Ishikawa (cell line): ENCODE measurements at regions not wholly inside any gene's neighbourhood (a gene's known extent, or its start where the extent isn't known, plus 50 kb on each side); places are given as distances from the start of the nearest gene placed in this dataset.

Source experiments
- CEBPB ChIP-seq: IDR thresholded peaks from 2 replicates; pipeline ENCODE4 v1.6.1; 2012
- CREB1 ChIP-seq: IDR thresholded peaks from 2 replicates; pipeline ENCODE4 v1.6.1; 2012; ENCODE audit warnings: low read depth
- EGR1 ChIP-seq: IDR thresholded peaks from 2 replicates; pipeline ENCODE4 v1.6.1; 2012
- EP300 ChIP-seq: IDR thresholded peaks from 2 replicates; pipeline ENCODE4 v1.6.1; 2012; ENCODE audit warnings: borderline replicate concordance
- FOXM1 ChIP-seq: IDR thresholded peaks from 2 replicates; pipeline ENCODE4 v1.6.1; 2012; ENCODE audit warnings: low read depth, borderline replicate concordance
- NFIC ChIP-seq: IDR thresholded peaks from 2 replicates; pipeline ENCODE4 v1.6.1; 2012
- RAD21 ChIP-seq: IDR thresholded peaks from 2 replicates; pipeline ENCODE4 v1.6.1; 2012; ENCODE audit warnings: low read depth
- REST ChIP-seq: IDR thresholded peaks from 2 replicates; pipeline ENCODE4 v1.6.1; 2012; ENCODE audit warnings: low read depth, mild to moderate bottlenecking
- TAF1 ChIP-seq: IDR thresholded peaks from 2 replicates; pipeline ENCODE4 v1.6.1; 2012; ENCODE audit warnings: low read depth, mild to moderate bottlenecking
- TCF12 ChIP-seq: IDR thresholded peaks from 2 replicates; pipeline ENCODE4 v1.6.1; 2012; ENCODE audit warnings: low read depth
- TEAD4 ChIP-seq: IDR thresholded peaks from 2 replicates; pipeline ENCODE4 v1.6.1; 2012
- YY1 ChIP-seq: IDR thresholded peaks from 2 replicates; pipeline ENCODE4 v1.6.1; 2012; ENCODE audit warnings: low read depth
- ZBTB7A ChIP-seq: IDR thresholded peaks from 2 replicates; pipeline ENCODE4 v1.6.1; 2012; ENCODE audit warnings: low read depth
- TF ChIP-seq, protein P1 (sequence below): IDR thresholded peaks from 2 replicates; pipeline ENCODE4 v1.6.1; 2012
- TF ChIP-seq, protein P2 (sequence below): IDR thresholded peaks from 2 replicates; pipeline ENCODE4 v1.6.1; 2012

GRCh38 chr6:40809627-40810026, 222.5 kb upstream of the LRFN2 start:
- TF ChIP-seq, protein P1, sequence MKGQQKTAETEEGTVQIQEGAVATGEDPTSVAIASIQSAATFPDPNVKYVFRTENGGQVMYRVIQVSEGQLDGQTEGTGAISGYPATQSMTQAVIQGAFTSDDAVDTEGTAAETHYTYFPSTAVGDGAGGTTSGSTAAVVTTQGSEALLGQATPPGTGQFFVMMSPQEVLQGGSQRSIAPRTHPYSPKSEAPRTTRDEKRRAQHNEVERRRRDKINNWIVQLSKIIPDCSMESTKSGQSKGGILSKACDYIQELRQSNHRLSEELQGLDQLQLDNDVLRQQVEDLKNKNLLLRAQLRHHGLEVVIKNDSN: no peak
- no peak for TF ChIP-seq EP300
- no peak for TF ChIP-seq REST
- no peak for TF ChIP-seq CEBPB

DNA sequence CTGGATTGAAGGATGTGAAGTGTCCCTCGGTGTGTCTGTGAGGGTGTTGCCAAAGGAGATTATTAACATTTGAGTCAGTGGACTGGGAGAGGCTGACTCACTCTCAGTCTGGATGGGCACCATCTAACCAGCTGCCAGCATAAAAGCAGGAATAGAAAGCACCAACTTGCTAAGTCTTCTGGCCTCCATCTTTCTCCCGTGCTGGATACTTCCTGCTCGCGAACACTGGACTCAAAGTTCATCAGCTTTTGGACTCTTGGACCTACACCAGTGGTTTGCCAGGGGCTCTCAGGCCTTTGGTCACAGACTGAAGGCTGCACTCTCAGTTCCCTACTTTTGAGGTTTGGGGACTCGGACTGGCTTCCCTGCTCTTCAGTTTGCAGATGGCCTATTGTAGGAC, 220.3 kb upstream of the LRFN2 start:
- TF ChIP-seq TAF1: no peak

- no peak for TF ChIP-seq FOXM1
- no peak for TF ChIP-seq CEBPB
- TF ChIP-seq TAF1: no peak
- TF ChIP-seq ZBTB7A: no peak
- TF ChIP-seq, protein P1: no peak
- no peak for TF ChIP-seq NFIC
- TF ChIP-seq, protein P2, sequence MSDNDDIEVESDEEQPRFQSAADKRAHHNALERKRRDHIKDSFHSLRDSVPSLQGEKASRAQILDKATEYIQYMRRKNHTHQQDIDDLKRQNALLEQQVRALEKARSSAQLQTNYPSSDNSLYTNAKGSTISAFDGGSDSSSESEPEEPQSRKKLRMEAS: no peak
- no peak for TF ChIP-seq TEAD4
- no peak for TF ChIP-seq EGR1
- no peak for TF ChIP-seq TCF12
- TF ChIP-seq REST: no peak
- TF ChIP-seq RAD21: no peak
- no peak for TF ChIP-seq EP300
- no peak for TF ChIP-seq YY1
- TF ChIP-seq CREB1: no peak
Observed at GRCh38 chr6:40806256-40806864, 219.2 kb upstream of the LRFN2 start.

GRCh38 chr6:40805336-40805735, 218.2 kb upstream of the LRFN2 start:
- TF ChIP-seq TEAD4 (no peak), CEBPB (no peak), NFIC (no peak)

GRCh38 chr6:40804905-40805304, 217.7 kb upstream of the LRFN2 start:
- no peak for TF ChIP-seq EGR1
- no peak for TF ChIP-seq CREB1
- no peak for TF ChIP-seq CEBPB
- peak; percentile 27; the same call in 1 of the 2 replicates for TF ChIP-seq RAD21
- TF ChIP-seq EP300: no peak

GRCh38 chr6:40803897-40804702, 216.9 kb upstream of the LRFN2 start:
- TF ChIP-seq TAF1 (no peak), ZBTB7A (no peak), TEAD4 (no peak), CEBPB (no peak), NFIC (no peak), EGR1 (no peak), YY1 (no peak), EP300 (no peak), REST (no peak)
- TF ChIP-seq, protein P2: no peak
